Thoracic aorta (tissue), 2 donors: ENCODE measurements at regions not wholly inside any gene's neighbourhood (a gene's known extent, or its start where the extent isn't known, plus 50 kb on each side); places are given as distances from the start of the nearest gene placed in this dataset.

Experiments
- ATAC-seq: fragments of 150-250 bp; one replicate; pipeline ENCODE4 v1.8.0; 2017; ENCODE audit warnings: low read depth; ENCODE audit not compliant: insufficient number of reproducible peaks, low FRiP score
- DNase-seq: peaks from one replicate; pipeline ENCODE4 v3.0.0-alpha.2; 2020; ENCODE audit warnings: low spot score
- H3K27ac ChIP-seq, 2 donors: fragments of 200-600 bp; sonication (generic); 1 replicate in 1 of 2; 2 replicates in 1 of 2; pipeline ENCODE4 v1.5.1; 2016; ENCODE audit warnings: mild to moderate bottlenecking in 2 of 2, moderate library complexity in 2 of 2
- H3K27me3 ChIP-seq: fragments of 200-600 bp; sonication (generic); replicated peaks from 2 replicates; pipeline ENCODE4 v1.6.0; 2016; ENCODE audit warnings: mild to moderate bottlenecking; ENCODE audit not compliant: insufficient read depth
- H3K36me3 ChIP-seq: fragments of 200-600 bp; sonication (generic); one replicate; pipeline ENCODE4 v1.5.1; 2016
- H3K4me1 ChIP-seq, 2 donors: fragments of 200-600 bp; sonication (generic); 1 replicate in 1 of 2; 2 replicates in 1 of 2; pipeline versions ENCODE4 v1.5.1 to v1.6.0; 2016; ENCODE audit warnings: low read depth in 2 of 2, mild to moderate bottlenecking in 1 of 2; ENCODE audit not compliant: control insufficient read depth in 1 of 2
- H3K4me3 ChIP-seq: fragments of 200-600 bp; sonication (generic); 2 replicates; pipeline ENCODE4 v1.5.1; 2016; ENCODE audit warnings: mild to moderate bottlenecking
- H3K9me3 ChIP-seq: fragments of 200-600 bp; sonication (generic); 2 replicates; pipeline ENCODE4 v1.5.1; 2016
- TF ChIP-seq, protein P1 (sequence below): fragments of 200-600 bp; sonication (generic); IDR thresholded peaks from one replicate; pipeline ENCODE4 v1.5.1; 2019; ENCODE audit warnings: antibody characterized with exemption

DNA sequence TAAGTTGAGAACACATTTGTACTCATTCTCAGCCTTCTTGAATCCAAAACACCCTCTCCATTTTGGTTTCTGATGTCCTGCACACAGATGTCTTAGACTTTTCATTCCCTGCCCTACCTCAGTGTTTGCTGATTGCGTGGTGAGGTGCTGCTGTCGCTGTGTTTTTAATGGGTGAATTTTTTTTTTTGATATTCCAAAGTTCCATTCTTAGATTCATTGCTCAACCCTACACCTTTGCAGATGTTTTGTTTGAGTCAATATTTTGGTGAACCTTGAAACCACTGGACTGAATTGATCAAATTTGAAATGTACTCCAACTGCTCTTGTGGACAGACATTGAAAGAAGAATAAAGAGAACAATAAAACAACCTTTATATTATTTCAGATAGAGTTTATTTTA is 130.4 kb upstream of the DSEL start:
- TF ChIP-seq, protein P1, sequence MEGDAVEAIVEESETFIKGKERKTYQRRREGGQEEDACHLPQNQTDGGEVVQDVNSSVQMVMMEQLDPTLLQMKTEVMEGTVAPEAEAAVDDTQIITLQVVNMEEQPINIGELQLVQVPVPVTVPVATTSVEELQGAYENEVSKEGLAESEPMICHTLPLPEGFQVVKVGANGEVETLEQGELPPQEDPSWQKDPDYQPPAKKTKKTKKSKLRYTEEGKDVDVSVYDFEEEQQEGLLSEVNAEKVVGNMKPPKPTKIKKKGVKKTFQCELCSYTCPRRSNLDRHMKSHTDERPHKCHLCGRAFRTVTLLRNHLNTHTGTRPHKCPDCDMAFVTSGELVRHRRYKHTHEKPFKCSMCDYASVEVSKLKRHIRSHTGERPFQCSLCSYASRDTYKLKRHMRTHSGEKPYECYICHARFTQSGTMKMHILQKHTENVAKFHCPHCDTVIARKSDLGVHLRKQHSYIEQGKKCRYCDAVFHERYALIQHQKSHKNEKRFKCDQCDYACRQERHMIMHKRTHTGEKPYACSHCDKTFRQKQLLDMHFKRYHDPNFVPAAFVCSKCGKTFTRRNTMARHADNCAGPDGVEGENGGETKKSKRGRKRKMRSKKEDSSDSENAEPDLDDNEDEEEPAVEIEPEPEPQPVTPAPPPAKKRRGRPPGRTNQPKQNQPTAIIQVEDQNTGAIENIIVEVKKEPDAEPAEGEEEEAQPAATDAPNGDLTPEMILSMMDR, result no peak
- no peaks in the 10 kb centered on the region for H3K27me3 ChIP-seq
- H3K4me1 ChIP-seq, result peaks cover 0 to 9% of the 10 kb centered on the region in 2 donors
- H3K4me3 ChIP-seq, result no peak overlapping the region
- H3K36me3 ChIP-seq, result no peaks in the 10 kb centered on the region
- no peak for ATAC-seq
- no peak overlapping the region for H3K27ac ChIP-seq
- DNase-seq, result no peak
- no peaks in the 10 kb centered on the region for H3K9me3 ChIP-seq

- Histone ChIP-seq H3K27me3 (no peaks in the 10 kb centered on the region), H3K4me1 (no peaks in the 10 kb centered on the region), H3K4me3 (no peak overlapping the region), H3K27ac (no peak overlapping the region), H3K9me3 (no peaks in the 10 kb centered on the region), H3K36me3 (no peaks in the 10 kb centered on the region)
- TF ChIP-seq, protein P1, result no peak
- DNase-seq (no peak), ATAC-seq (no peak)
Measured at GRCh38 chr18:67644226-67644625, 127.7 kb upstream of the DSEL start.

GRCh38 chr18:67639872-67640271 is 123.4 kb upstream of the DSEL start:
- H3K27me3 ChIP-seq, result no peaks in the 10 kb centered on the region
- no peak for ATAC-seq
- H3K27ac ChIP-seq, result no peak overlapping the region
- no peaks in the 10 kb centered on the region for H3K4me1 ChIP-seq
- TF ChIP-seq, protein P1, result no peak
- H3K9me3 ChIP-seq, result no peaks in the 10 kb centered on the region
- H3K4me3 ChIP-seq, result no peak overlapping the region
- H3K36me3 ChIP-seq, result no peaks in the 10 kb centered on the region
- DNase-seq, result no peak

- no peak for ATAC-seq
- Histone ChIP-seq H3K27me3 (no peaks in the 10 kb centered on the region), H3K36me3 (no peaks in the 10 kb centered on the region), H3K4me3 (no peak overlapping the region), H3K4me1 (no peaks in the 10 kb centered on the region), H3K27ac (no peak overlapping the region), H3K9me3 (no peaks in the 10 kb centered on the region)
- TF ChIP-seq, protein P1, result no peak
- no peak for DNase-seq
Measured at GRCh38 chr18:67636597-67637385, 120.3 kb upstream of the DSEL start.

DNA sequence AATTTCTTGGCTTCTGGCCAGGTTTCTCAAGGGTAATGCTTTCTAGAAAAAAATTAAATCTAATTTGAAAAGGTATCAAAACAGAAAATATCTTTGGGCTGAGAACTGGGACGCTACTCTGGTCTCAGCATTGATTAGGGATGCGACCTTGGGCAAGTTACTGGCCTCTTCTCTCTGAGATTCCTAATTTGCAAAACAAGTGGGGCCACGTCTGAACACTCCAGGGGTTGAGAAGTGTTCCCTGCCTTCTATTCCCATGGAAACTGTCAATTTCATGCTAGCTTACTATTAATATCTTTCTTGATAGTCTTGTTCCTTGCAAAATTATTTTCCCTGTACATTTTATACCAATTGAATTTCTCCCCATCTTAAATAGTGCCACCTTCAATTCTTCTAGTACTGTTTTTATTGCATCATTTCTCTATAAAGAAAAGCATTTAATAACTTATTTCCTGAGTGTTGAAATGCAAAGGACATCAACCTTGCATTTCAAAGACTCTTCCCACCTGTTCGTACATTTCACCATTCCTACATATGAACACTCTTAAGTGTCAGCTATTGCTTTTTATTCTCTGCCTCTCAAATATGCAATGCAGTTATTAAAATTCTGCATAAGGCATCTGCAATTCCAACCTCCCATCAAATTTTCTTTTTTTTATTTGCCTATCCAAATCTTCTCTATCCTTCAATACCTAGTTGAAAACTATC is 118.3 kb upstream of the DSEL start:
- Histone ChIP-seq H3K27me3 (no peaks in the 10 kb centered on the region), H3K9me3 (no peaks in the 10 kb centered on the region), H3K27ac (no peak overlapping the region), H3K4me1 (no peaks in the 10 kb centered on the region), H3K4me3 (no peak overlapping the region), H3K36me3 (no peaks in the 10 kb centered on the region)
- TF ChIP-seq, protein P1, result no peak
- ATAC-seq (no peak), DNase-seq (no peak)
